ENCODE measurements at regions not wholly inside any gene's neighbourhood (a gene's known extent, or its start where the extent isn't known, plus 50 kb on each side); places are given as distances from the start of the nearest gene placed in this dataset.

GRCh38 chr6:154909311-154909710 lies 85.8 kb upstream of the TIAM2 start:
- DNase-seq, result no peak
- 79 to 93% methylated on average over 1 of the region's 1 CpG for WGBS, 2 donors
- no peaks in the 10 kb centered on the region for H3K27me3 ChIP-seq
- ATAC-seq, result no peak
- H3K27ac ChIP-seq, result no peak overlapping the region
- H3K36me3 ChIP-seq (replicated peaks in 1 of 2; ENCODE audit: insufficient read depth in 1 of 2, low read depth in 2 of 2), result no peaks in the 10 kb centered on the region
- no peak for TF ChIP-seq POLR2A (IDR thresholded peaks at IDR 0.05)
- no peak for TF ChIP-seq CTCF (IDR thresholded peaks at IDR 0.05)
- intact Hi-C loops (cut with DNase I), result no loop called here
- no peaks in the 10 kb centered on the region for H3K4me1 ChIP-seq
- no peak overlapping the region for H3K4me3 ChIP-seq
- no peaks in the 10 kb centered on the region for H3K9me3 ChIP-seq

- no peaks in the 10 kb centered on the region for H3K36me3 ChIP-seq (replicated peaks in 1 of 2; ENCODE audit: insufficient read depth in 1 of 2, low read depth in 2 of 2)
- intact Hi-C loops (cut with DNase I), result no loop called here
- ATAC-seq, result no peak
- 62 to 63% methylated on average over 7 of the region's 7 CpGs for WGBS, 2 donors
- H3K27me3 ChIP-seq, result no peaks in the 10 kb centered on the region
- H3K27ac ChIP-seq, result no peak overlapping the region
- DNase-seq, result peak in 1 of 4 donors; percentile 10
- TF ChIP-seq CTCF (IDR thresholded peaks at IDR 0.05) (no peak), POLR2A (IDR thresholded peaks at IDR 0.05) (no peak)
- no peaks in the 10 kb centered on the region for H3K9me3 ChIP-seq
- H3K4me3 ChIP-seq, result no peak overlapping the region
- H3K4me1 ChIP-seq, result no peaks in the 10 kb centered on the region
Measured at GRCh38 chr6:154909821-154910220, 85.3 kb upstream of the TIAM2 start.

GRCh38 chr6:154914288-154914687 lies 80.8 kb upstream of the TIAM2 start:
- Histone ChIP-seq H3K4me3 (no peak overlapping the region), H3K36me3 (replicated peaks in 1 of 2; ENCODE audit: insufficient read depth in 1 of 2, low read depth in 2 of 2) (no peaks in the 10 kb centered on the region), H3K27ac (no peak overlapping the region), H3K9me3 (no peaks in the 10 kb centered on the region), H3K27me3 (no peaks in the 10 kb centered on the region), H3K4me1 (no peaks in the 10 kb centered on the region)
- ATAC-seq (no peak), DNase-seq (no peak)
- WGBS, 2 donors, result 88 to 94% methylated on average over 4 of the region's 4 CpGs
- TF ChIP-seq POLR2A (IDR thresholded peaks at IDR 0.05) (no peak), CTCF (IDR thresholded peaks at IDR 0.05) (no peak)
- intact Hi-C loops (cut with DNase I), result no loop called here

GRCh38 chr6:154916857-154917256 lies 78.3 kb upstream of the TIAM2 start:
- Histone ChIP-seq H3K36me3 (replicated peaks in 1 of 2; ENCODE audit: insufficient read depth in 1 of 2, low read depth in 2 of 2) (no peaks in the 10 kb centered on the region), H3K4me1 (no peaks in the 10 kb centered on the region), H3K27ac (no peak overlapping the region), H3K4me3 (no peak overlapping the region), H3K27me3 (no peaks in the 10 kb centered on the region), H3K9me3 (no peaks in the 10 kb centered on the region)
- TF ChIP-seq CTCF (IDR thresholded peaks at IDR 0.05) (no peak), POLR2A (IDR thresholded peaks at IDR 0.05) (no peak)
- no peak for DNase-seq
- ATAC-seq, result no peak
- intact Hi-C loops (cut with DNase I), result no loop called here
- 89 to 90% methylated on average over 5 of the region's 5 CpGs for WGBS, 2 donors

GRCh38 chr6:154917941-154918340 lies 77.2 kb upstream of the TIAM2 start:
- H3K27ac ChIP-seq, result no peak overlapping the region
- WGBS, 2 donors, result 91 to 92% methylated on average over 7 of the region's 7 CpGs

More at GRCh38 chr6:154917941-154918340, 77.2 kb upstream of the TIAM2 start:
- Histone ChIP-seq H3K4me3 (no peak overlapping the region), H3K4me1 (no peaks in the 10 kb centered on the region), H3K9me3 (no peaks in the 10 kb centered on the region), H3K27me3 (no peaks in the 10 kb centered on the region), H3K36me3 (replicated peaks in 1 of 2; ENCODE audit: insufficient read depth in 1 of 2, low read depth in 2 of 2) (no peaks in the 10 kb centered on the region)
- TF ChIP-seq POLR2A (IDR thresholded peaks at IDR 0.05) (no peak), CTCF (IDR thresholded peaks at IDR 0.05) (no peak)
- DNase-seq (no peak), ATAC-seq (no peak)
- intact Hi-C loops (cut with DNase I), result no loop called here

Measured in body of pancreas (tissue), 4 donors.